Loucy (cell line): ENCODE measurements at regions not wholly inside any gene's neighbourhood (a gene's known extent, or its start where the extent isn't known, plus 50 kb on each side); places are given as distances from the start of the nearest gene placed in this dataset.

Experiments
- H2AFZ ChIP-seq: fragments of 200-600 bp; sonication (generic); 2 replicates; pipeline ENCODE4 v1.6.0; 2016; ENCODE audit warnings: antibody characterized with exemption, mild to moderate bottlenecking, low read length, moderate library complexity
- H3F3A ChIP-seq: fragments of 200-600 bp; 2 replicates; pipeline ENCODE4 v1.6.0; 2016; ENCODE audit warnings: antibody characterized with exemption, low read depth, mild to moderate bottlenecking
- H3K27me3 ChIP-seq: fragments of 200-600 bp; sonication (generic); 2 replicates; pipeline ENCODE4 v1.6.1; 2014; ENCODE audit warnings: low read length, mild to moderate bottlenecking; ENCODE audit not compliant: insufficient read depth, poor library complexity, severe bottlenecking
- H3K36me3 ChIP-seq: fragments of 200-600 bp; sonication (generic); 2 replicates; pipeline ENCODE4 v1.6.1; 2016; ENCODE audit warnings: low read length; ENCODE audit not compliant: insufficient read depth
- H3K4me1 ChIP-seq: fragments of 200-600 bp; sonication (generic); 2 replicates; pipeline ENCODE4 v1.5.1; 2014; ENCODE audit warnings: low read length, mild to moderate bottlenecking; ENCODE audit not compliant: insufficient read depth, poor library complexity, severe bottlenecking
- H3K4me2 ChIP-seq: fragments of 200-600 bp; sonication (generic); 2 replicates; pipeline ENCODE4 v1.6.0; 2014; ENCODE audit warnings: antibody characterized with exemption, low read length, low read depth, mild to moderate bottlenecking; ENCODE audit not compliant: poor library complexity, severe bottlenecking
- H3K4me3 ChIP-seq: fragments of 200-600 bp; sonication (generic); 2 replicates; pipeline ENCODE4 v1.5.1; 2014; ENCODE audit warnings: low read length, mild to moderate bottlenecking, mixed read lengths; ENCODE audit not compliant: poor library complexity, severe bottlenecking
- H3K79me2 ChIP-seq: fragments of 200-600 bp; sonication (generic); 2 replicates; pipeline ENCODE4 v1.6.1; 2014; ENCODE audit warnings: low read length; ENCODE audit not compliant: insufficient read depth
- H3K9ac ChIP-seq: fragments of 200-600 bp; sonication (generic); 2 replicates; pipeline ENCODE4 v1.6.0; 2014; ENCODE audit warnings: mild to moderate bottlenecking, low read depth, low read length, moderate library complexity; ENCODE audit not compliant: poor library complexity, severe bottlenecking
- H3K9me2 ChIP-seq: fragments of 200-600 bp; sonication (generic); replicated peaks from 2 replicates; pipeline ENCODE4 v1.6.1; 2016; ENCODE audit warnings: low read depth, low read length, mixed read lengths
- H3K9me3 ChIP-seq: fragments of 200-600 bp; sonication (generic); 2 replicates; pipeline ENCODE4 v1.6.1; 2014; ENCODE audit warnings: mild to moderate bottlenecking, antibody characterized with exemption, low read length, low read depth; ENCODE audit not compliant: insufficient read depth
- H4K20me1 ChIP-seq: fragments of 200-600 bp; sonication (generic); 2 replicates; pipeline ENCODE4 v1.6.0; 2014; ENCODE audit warnings: antibody characterized with exemption, low read length, mild to moderate bottlenecking; ENCODE audit not compliant: insufficient read depth, poor library complexity, severe bottlenecking
- CTCF ChIP-seq: fragments of 200-600 bp; sonication (generic); conservative IDR thresholded peaks from 2 replicates; pipeline ENCODE4 v1.5.1; 2014; ENCODE audit warnings: mild to moderate bottlenecking, antibody characterized with exemption, low read length
- EZH2phosphoT487 ChIP-seq: fragments of 200-600 bp; IDR thresholded peaks from 2 replicates; pipeline ENCODE4 v1.6.1; 2018; ENCODE audit warnings: antibody characterized with exemption, mild to moderate bottlenecking, moderate library complexity, borderline replicate concordance

- Histone ChIP-seq H3K9me3 (no peaks in the 10 kb centered on the region), H2AFZ (no peak overlapping the region)
- TF ChIP-seq EZH2phosphoT487: no peak
- TF ChIP-seq CTCF: no peak
Measured at GRCh38 chr2:64367444-64368232, 86.3 kb upstream of the LGALSL start.

GRCh38 chr2:64369706-64370105 lies 84.3 kb upstream of the LGALSL start:
- no peaks in the 10 kb centered on the region for H3K4me1 ChIP-seq
- TF ChIP-seq CTCF: no peak
- no peaks in the 10 kb centered on the region for H3K9me2 ChIP-seq
- no peaks in the 10 kb centered on the region for H4K20me1 ChIP-seq
- no peaks in the 10 kb centered on the region for H3K79me2 ChIP-seq
- H3K27me3 ChIP-seq: no peaks in the 10 kb centered on the region
- no peak overlapping the region for H3K4me2 ChIP-seq
- no peak overlapping the region for H2AFZ ChIP-seq
- no peaks in the 10 kb centered on the region for H3F3A ChIP-seq
- H3K9me3 ChIP-seq: no peaks in the 10 kb centered on the region
- no peak overlapping the region for H3K9ac ChIP-seq
- no peak overlapping the region for H3K4me3 ChIP-seq
- no peaks in the 10 kb centered on the region for H3K36me3 ChIP-seq

More at GRCh38 chr2:64367444-64368232, 86.3 kb upstream of the LGALSL start:
- no peaks in the 10 kb centered on the region for H3K36me3 ChIP-seq
- H4K20me1 ChIP-seq: no peaks in the 10 kb centered on the region
- H3K4me3 ChIP-seq: no peak overlapping the region
- H3F3A ChIP-seq: no peaks in the 10 kb centered on the region
- H3K4me2 ChIP-seq: no peak overlapping the region
- no peaks in the 10 kb centered on the region for H3K79me2 ChIP-seq
- H3K4me1 ChIP-seq: no peaks in the 10 kb centered on the region
- no peaks in the 10 kb centered on the region for H3K27me3 ChIP-seq
- no peaks in the 10 kb centered on the region for H3K9me2 ChIP-seq
- no peak overlapping the region for H3K9ac ChIP-seq

- Histone ChIP-seq H3K36me3 (no peaks in the 10 kb centered on the region), H3K4me2 (no peak overlapping the region), H4K20me1 (no peaks in the 10 kb centered on the region), H3K4me3 (no peak overlapping the region), H3K9ac (no peak overlapping the region), H3K79me2 (no peaks in the 10 kb centered on the region), H3F3A (no peaks in the 10 kb centered on the region), H2AFZ (no peak overlapping the region), H3K9me2 (no peaks in the 10 kb centered on the region), H3K9me3 (no peaks in the 10 kb centered on the region), H3K4me1 (no peaks in the 10 kb centered on the region), H3K27me3 (no peaks in the 10 kb centered on the region)
- no peak for TF ChIP-seq EZH2phosphoT487
- no peak for TF ChIP-seq CTCF
Measured at GRCh38 chr2:64371727-64372126, 82.2 kb upstream of the LGALSL start.
